ENCODE measurements at regions not wholly inside any gene's neighbourhood (a gene's known extent, or its start where the extent isn't known, plus 50 kb on each side); places are given as distances from the start of the nearest gene placed in this dataset.

- Mint-ChIP-seq H3K4me3 (no peak overlapping the region), H3K27me3 (ENCODE audit: insufficient read depth, low read depth, poor library complexity) (no peaks in the 10 kb centered on the region), H3K27ac (no peak overlapping the region), H3K36me3 (ENCODE audit: low read depth) (no peaks in the 10 kb centered on the region), H3K4me1 (no peaks in the 10 kb centered on the region), H3K9me3 (no peaks in the 10 kb centered on the region; the same call in 2 of the 3 replicates)
- no peak for DNase-seq (ENCODE audit: low spot score)
- no peaks in the 10 kb centered on the region for H3K36me3 ChIP-seq (ENCODE audit: insufficient read depth)
- TF ChIP-seq NANOG (IDR thresholded peaks at IDR 0.05; ENCODE audit: borderline replicate concordance) (no peak), ZNF331 (CRISPR knock-in tag; IDR thresholded peaks at IDR 0.05; ENCODE audit: low read depth) (no peak), EZH2 (IDR thresholded peaks at IDR 0.05; ENCODE audit: low read depth, unreplicated experiment) (no peak), EZH2phosphoT487 (IDR thresholded peaks at IDR 0.05; ENCODE audit: unreplicated experiment) (no peak), ZNF114 (CRISPR knock-in tag; IDR thresholded peaks at IDR 0.05) (no peak), STAT1 (IDR thresholded peaks at IDR 0.05; ENCODE audit: unreplicated experiment) (no peak), CREB1 (CRISPR knock-in tag; IDR thresholded peaks at IDR 0.05; ENCODE audit: low read depth) (no peak), ZNF462 (CRISPR knock-in tag; IDR thresholded peaks at IDR 0.05) (no peak), JUNB (IDR thresholded peaks at IDR 0.05; ENCODE audit: unreplicated experiment) (no peak), POLR2AphosphoS5 (IDR thresholded peaks at IDR 0.05; ENCODE audit: low read depth) (no peak), ETS1 (IDR thresholded peaks at IDR 0.05) (no peak)
- TF ChIP-seq, protein P1, sequence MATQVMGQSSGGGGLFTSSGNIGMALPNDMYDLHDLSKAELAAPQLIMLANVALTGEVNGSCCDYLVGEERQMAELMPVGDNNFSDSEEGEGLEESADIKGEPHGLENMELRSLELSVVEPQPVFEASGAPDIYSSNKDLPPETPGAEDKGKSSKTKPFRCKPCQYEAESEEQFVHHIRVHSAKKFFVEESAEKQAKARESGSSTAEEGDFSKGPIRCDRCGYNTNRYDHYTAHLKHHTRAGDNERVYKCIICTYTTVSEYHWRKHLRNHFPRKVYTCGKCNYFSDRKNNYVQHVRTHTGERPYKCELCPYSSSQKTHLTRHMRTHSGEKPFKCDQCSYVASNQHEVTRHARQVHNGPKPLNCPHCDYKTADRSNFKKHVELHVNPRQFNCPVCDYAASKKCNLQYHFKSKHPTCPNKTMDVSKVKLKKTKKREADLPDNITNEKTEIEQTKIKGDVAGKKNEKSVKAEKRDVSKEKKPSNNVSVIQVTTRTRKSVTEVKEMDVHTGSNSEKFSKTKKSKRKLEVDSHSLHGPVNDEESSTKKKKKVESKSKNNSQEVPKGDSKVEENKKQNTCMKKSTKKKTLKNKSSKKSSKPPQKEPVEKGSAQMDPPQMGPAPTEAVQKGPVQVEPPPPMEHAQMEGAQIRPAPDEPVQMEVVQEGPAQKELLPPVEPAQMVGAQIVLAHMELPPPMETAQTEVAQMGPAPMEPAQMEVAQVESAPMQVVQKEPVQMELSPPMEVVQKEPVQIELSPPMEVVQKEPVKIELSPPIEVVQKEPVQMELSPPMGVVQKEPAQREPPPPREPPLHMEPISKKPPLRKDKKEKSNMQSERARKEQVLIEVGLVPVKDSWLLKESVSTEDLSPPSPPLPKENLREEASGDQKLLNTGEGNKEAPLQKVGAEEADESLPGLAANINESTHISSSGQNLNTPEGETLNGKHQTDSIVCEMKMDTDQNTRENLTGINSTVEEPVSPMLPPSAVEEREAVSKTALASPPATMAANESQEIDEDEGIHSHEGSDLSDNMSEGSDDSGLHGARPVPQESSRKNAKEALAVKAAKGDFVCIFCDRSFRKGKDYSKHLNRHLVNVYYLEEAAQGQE (IDR thresholded peaks at IDR 0.05; ENCODE audit: unreplicated experiment) = no peak
- TF ChIP-seq, protein P2, sequence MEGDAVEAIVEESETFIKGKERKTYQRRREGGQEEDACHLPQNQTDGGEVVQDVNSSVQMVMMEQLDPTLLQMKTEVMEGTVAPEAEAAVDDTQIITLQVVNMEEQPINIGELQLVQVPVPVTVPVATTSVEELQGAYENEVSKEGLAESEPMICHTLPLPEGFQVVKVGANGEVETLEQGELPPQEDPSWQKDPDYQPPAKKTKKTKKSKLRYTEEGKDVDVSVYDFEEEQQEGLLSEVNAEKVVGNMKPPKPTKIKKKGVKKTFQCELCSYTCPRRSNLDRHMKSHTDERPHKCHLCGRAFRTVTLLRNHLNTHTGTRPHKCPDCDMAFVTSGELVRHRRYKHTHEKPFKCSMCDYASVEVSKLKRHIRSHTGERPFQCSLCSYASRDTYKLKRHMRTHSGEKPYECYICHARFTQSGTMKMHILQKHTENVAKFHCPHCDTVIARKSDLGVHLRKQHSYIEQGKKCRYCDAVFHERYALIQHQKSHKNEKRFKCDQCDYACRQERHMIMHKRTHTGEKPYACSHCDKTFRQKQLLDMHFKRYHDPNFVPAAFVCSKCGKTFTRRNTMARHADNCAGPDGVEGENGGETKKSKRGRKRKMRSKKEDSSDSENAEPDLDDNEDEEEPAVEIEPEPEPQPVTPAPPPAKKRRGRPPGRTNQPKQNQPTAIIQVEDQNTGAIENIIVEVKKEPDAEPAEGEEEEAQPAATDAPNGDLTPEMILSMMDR (conservative IDR thresholded peaks at IDR 0.05; ENCODE audit: low read depth in 2 of 2) = no peak
- no peak overlapping the region for H3K4me3 ChIP-seq
- no peaks in the 10 kb centered on the region for H3K27me3 ChIP-seq (ENCODE audit: insufficient read depth)
- ATAC-seq = no peak
- no peak overlapping the region for H2AFZ ChIP-seq
- H3K27ac ChIP-seq (ENCODE audit: low read depth) = no peak overlapping the region
- no peaks in the 10 kb centered on the region for H3K4me1 ChIP-seq (ENCODE audit: insufficient read depth)
- no peaks in the 10 kb centered on the region for H4K20me1 ChIP-seq (replicated peaks; ENCODE audit: insufficient read depth)
- H3K4me2 ChIP-seq = no peak overlapping the region
- H3K79me2 ChIP-seq (replicated peaks; ENCODE audit: insufficient read depth) = no peaks in the 10 kb centered on the region
- no peaks in the 10 kb centered on the region for H3K9me2 ChIP-seq (ENCODE audit: insufficient read depth)
- H3F3A ChIP-seq (replicated peaks; ENCODE audit: low read depth) = no peaks in the 10 kb centered on the region
Observed at GRCh38 chr1:119209596-119210295, 69.3 kb upstream of the WARS2 start.

Data from GM23338 (cell line).